ENCODE measurements at regions not wholly inside any gene's neighbourhood (a gene's known extent, or its start where the extent isn't known, plus 50 kb on each side); places are given as distances from the start of the nearest gene placed in this dataset.

GRCh38 chr17:13338421-13338820 lies 263.3 kb downstream of the HS3ST3A1 start:
- TF ChIP-seq EZH2phosphoT487 (IDR thresholded peaks at IDR 0.05; ENCODE audit: low read depth) (no peak), CTCF (IDR thresholded peaks at IDR 0.05; ENCODE audit: low read depth, low read length) (no peak)
